ENCODE measurements at regions not wholly inside any gene's neighbourhood (a gene's known extent, or its start where the extent isn't known, plus 50 kb on each side); places are given as distances from the start of the nearest gene placed in this dataset.

DNA sequence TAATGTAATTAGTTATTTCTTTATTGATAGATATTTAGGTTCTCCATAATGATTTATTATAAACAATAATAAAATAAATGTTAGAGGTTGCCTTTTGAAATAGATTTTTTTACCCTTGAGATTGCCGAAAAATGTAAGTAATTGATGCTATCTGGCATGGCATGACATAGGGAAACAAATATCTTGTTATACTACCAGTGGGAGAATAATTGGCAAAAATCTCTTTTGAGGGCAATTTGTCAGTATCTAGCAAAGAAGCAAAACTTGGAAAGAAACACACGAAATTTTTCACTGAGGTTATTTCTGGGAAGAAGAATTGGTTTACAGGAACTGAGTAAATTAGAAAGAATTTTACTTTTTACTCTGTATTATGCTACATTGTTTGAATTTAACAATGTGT, 547.2 kb upstream of the SETBP1 start:
- DNase-seq: no peak
- no peaks in the 10 kb centered on the region for H3K27me3 ChIP-seq (replicated peaks)
- H3K4me3 ChIP-seq (ENCODE audit: low read depth, low read length): no peak overlapping the region
- in situ Hi-C loops (cut with HindIII; ENCODE audit: low pct_ligation_motif_present, low sequenced_read_pairs): no loop called here
- TF ChIP-seq, protein P1, sequence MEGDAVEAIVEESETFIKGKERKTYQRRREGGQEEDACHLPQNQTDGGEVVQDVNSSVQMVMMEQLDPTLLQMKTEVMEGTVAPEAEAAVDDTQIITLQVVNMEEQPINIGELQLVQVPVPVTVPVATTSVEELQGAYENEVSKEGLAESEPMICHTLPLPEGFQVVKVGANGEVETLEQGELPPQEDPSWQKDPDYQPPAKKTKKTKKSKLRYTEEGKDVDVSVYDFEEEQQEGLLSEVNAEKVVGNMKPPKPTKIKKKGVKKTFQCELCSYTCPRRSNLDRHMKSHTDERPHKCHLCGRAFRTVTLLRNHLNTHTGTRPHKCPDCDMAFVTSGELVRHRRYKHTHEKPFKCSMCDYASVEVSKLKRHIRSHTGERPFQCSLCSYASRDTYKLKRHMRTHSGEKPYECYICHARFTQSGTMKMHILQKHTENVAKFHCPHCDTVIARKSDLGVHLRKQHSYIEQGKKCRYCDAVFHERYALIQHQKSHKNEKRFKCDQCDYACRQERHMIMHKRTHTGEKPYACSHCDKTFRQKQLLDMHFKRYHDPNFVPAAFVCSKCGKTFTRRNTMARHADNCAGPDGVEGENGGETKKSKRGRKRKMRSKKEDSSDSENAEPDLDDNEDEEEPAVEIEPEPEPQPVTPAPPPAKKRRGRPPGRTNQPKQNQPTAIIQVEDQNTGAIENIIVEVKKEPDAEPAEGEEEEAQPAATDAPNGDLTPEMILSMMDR (IDR thresholded peaks at IDR 0.05; ENCODE audit: low read depth, low read length, missing control alignments): no peak
- no peak overlapping the region for H3K27ac ChIP-seq
- H3K36me3 ChIP-seq (replicated peaks): no peaks in the 10 kb centered on the region

DNA sequence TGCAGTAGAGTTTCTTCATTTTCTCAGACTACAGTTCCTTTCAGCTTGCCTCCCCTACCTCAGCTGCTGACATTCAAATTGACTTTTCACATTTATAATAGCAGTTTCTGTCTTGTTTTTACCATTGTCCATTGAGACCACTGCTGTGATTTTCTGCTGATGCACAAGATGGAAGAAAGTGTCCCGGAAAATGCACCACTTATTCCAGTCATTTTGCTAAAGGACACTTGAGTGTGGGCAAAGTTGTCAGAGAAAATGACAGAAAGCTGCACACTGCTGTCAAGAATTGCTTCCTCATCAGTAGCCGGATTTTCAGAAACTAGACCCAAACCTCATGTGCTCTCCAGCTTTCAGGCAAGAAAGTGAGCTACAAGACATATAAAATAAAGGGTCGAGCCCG, 546.2 kb upstream of the SETBP1 start:
- Histone ChIP-seq H3K4me3 (ENCODE audit: low read depth, low read length) (no peak overlapping the region), H3K36me3 (replicated peaks) (no peaks in the 10 kb centered on the region), H3K27me3 (replicated peaks) (no peaks in the 10 kb centered on the region), H3K27ac (no peak overlapping the region)
- no peak for DNase-seq
- in situ Hi-C loops (cut with HindIII; ENCODE audit: low pct_ligation_motif_present, low sequenced_read_pairs): no loop called here
- TF ChIP-seq, protein P1 (IDR thresholded peaks at IDR 0.05; ENCODE audit: low read depth, low read length, missing control alignments): no peak

DNA sequence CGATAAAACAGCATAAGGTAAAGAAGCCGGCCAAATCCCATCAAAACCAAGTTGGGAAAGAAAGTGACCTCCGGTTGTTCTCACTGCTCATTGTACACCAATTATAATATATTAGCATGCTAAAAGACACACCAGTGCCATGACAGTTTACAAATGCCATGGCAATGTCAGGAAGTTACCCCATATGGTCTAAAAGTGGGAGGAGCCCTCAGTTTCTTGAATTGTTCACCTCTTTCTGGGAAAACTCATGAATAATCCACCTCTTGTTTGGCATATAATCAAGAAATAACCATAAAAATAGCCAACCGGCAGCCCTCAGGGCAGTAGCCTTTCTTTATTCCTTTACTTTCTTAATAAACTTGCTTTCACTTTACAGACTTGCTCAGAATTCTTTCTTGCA, 544.9 kb upstream of the SETBP1 start:
- Histone ChIP-seq H3K4me3 (ENCODE audit: low read depth, low read length) (no peak overlapping the region), H3K27ac (no peak overlapping the region), H3K36me3 (replicated peaks) (no peaks in the 10 kb centered on the region), H3K27me3 (replicated peaks) (no peaks in the 10 kb centered on the region)
- no peak for DNase-seq
- TF ChIP-seq, protein P1 (IDR thresholded peaks at IDR 0.05; ENCODE audit: low read depth, low read length, missing control alignments): no peak
- in situ Hi-C loops (cut with HindIII; ENCODE audit: low pct_ligation_motif_present, low sequenced_read_pairs): no loop called here

DNA sequence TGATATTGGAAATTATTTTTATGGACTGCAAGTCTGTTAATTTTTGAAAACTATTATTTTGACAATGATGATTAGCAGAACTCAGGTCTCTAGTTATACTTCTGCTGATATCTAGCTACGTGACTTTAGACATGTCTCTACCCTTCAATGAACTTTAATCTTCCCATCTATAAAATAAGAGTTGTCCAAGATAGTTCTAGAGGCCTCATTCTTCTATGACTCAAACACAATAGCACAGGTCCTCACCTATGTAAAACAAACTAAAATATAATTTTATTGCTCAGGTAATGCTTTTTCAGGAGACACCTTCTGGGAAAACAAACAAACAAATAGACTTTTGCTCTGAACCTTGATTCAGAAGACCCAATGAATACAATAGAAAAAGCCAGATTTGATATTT, 544.4 kb upstream of the SETBP1 start:
- Histone ChIP-seq H3K36me3 (replicated peaks) (no peaks in the 10 kb centered on the region), H3K27ac (no peak overlapping the region), H3K27me3 (replicated peaks) (no peaks in the 10 kb centered on the region), H3K4me3 (ENCODE audit: low read depth, low read length) (no peak overlapping the region)
- DNase-seq: no peak
- in situ Hi-C loops (cut with HindIII; ENCODE audit: low pct_ligation_motif_present, low sequenced_read_pairs): no loop called here
- TF ChIP-seq, protein P1 (IDR thresholded peaks at IDR 0.05; ENCODE audit: low read depth, low read length, missing control alignments): no peak

DNA sequence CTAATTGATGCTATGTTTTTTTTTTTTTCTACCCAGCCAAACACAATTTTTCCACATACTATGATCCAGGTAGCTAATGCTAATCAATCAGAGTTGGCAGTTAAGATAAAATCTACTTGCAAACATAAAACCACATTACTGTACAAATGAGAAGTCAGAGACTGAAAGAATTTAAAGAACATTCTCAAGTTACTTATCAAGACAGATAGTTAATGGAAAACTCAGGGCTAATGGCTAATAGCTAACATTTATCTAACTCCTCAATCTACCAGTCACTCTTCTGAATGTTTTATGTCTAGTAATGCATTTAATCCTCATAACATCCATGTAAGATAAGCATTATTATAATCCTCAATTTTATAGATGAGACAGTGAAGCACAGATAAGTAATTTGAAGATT, 537.6 kb upstream of the SETBP1 start:
- TF ChIP-seq, protein P1 (IDR thresholded peaks at IDR 0.05; ENCODE audit: low read depth, low read length, missing control alignments): no peak
- in situ Hi-C loops (cut with HindIII; ENCODE audit: low pct_ligation_motif_present, low sequenced_read_pairs): no loop called here
- DNase-seq: no peak

DNA sequence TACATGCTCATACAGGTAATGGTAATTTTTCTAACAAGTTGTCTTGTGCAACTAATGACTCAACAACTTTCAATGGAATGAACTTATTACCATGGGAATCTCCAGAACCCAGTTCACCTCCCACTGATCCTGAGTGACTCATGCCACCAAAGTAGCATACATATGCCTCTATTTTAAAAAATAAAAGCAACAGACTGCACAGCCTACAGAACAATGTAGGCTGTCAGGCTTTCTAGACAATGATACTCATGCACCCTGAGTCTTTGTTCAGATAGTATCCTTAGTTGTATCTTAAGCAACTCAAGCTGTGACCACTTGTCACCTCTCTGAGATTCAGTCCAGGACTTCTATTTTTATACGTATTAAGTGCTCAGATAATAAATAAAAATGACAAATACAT, 531.0 kb upstream of the SETBP1 start:
- H3K27me3 ChIP-seq (replicated peaks): no peaks in the 10 kb centered on the region
- H3K4me3 ChIP-seq (ENCODE audit: low read depth, low read length): no peak overlapping the region
- H3K36me3 ChIP-seq (replicated peaks): no peaks in the 10 kb centered on the region
- TF ChIP-seq, protein P1 (IDR thresholded peaks at IDR 0.05; ENCODE audit: low read depth, low read length, missing control alignments): no peak
- in situ Hi-C loops (cut with HindIII; ENCODE audit: low pct_ligation_motif_present, low sequenced_read_pairs): no loop called here
- peak; percentile 92 for DNase-seq
- peak overlapping the region; percentile 55 for H3K27ac ChIP-seq

More for the DNA sequence above, 537.6 kb upstream of the SETBP1 start:
- Histone ChIP-seq H3K4me3 (ENCODE audit: low read depth, low read length) (no peak overlapping the region), H3K27me3 (replicated peaks) (no peaks in the 10 kb centered on the region), H3K36me3 (replicated peaks) (no peaks in the 10 kb centered on the region), H3K27ac (no peak overlapping the region)

All from brain microvascular endothelial cell (primary cell).